HG03521 (cell line): ENCODE measurements at regions not wholly inside any gene's neighbourhood (a gene's known extent, or its start where the extent isn't known, plus 50 kb on each side); places are given as distances from the start of the nearest gene placed in this dataset.

Experiments
- ATAC-seq: cut with Tn5 transposase; IDR thresholded peaks from one replicate; pipeline ENCODE4 v1.9.1; 2021; ENCODE audit warnings: mild to moderate bottlenecking, moderate library complexity; ENCODE audit not compliant: unreplicated experiment

- no peak for ATAC-seq
These were observed 1603.0 kb upstream of the TENM3 start for GRCh38 chr4:180640193-180640592.

DNA sequence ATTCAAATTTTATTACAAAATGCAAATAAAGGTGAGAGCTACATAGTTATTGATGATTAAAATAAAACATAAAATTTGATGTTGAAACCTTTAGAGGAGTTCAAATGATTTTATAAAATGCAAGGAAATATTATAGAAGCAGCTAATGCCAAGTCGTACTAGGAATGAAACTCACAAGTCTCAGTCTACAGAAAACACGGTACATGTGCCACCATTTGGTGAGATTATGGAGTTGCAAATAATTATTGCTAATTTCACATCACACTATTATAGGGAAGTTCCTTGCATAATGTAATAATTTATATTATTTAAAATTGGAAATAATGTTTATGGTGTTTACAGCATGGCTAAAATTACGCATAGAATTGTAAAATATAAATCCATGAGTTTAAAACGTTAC is 1601.7 kb upstream of the TENM3 start:
- no peak for ATAC-seq

DNA sequence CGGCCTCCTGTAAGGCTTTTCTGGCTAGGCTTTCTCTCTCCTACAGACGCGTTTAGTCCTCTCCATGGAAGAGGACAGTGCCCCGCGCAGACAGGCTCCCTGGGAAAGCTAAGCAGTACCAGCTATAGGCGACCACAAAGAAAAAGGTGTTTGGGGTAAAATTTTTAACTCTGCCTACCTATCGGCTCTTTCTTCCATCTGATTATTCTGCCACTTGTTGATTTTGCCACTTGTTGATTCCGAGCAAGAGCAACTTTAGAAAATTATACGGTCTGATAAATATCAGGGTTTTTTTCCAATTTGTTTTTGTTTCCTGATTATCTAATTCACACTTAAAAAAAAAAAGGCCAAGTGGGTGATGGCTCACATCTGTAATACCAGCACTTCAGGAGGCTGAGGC is 1600.5 kb upstream of the TENM3 start:
- no peak for ATAC-seq

DNA sequence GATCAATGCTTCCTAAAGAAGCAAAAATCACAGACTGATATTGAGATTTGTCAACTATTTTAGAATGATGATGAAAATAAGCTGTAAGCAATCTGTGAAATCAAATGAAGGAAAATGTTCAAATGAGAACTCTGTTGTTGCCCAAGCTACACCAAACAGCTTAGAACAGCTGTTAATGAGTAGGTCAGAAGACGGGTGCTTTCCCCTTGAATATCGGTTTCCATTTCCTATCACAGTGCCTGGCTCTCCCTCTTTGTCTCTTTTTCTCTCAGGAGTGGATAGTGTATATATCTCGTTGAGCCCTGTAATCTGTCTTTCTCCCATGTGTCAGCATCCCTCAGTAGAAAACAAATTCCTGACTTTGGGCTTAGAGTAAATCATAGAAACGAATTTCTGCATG is 1592.9 kb upstream of the TENM3 start:
- peak; percentile 87 for ATAC-seq

GRCh38 chr4:180652533-180652932 is 1590.7 kb upstream of the TENM3 start:
- no peak for ATAC-seq

- no peak for ATAC-seq
These were observed 1587.3 kb upstream of the TENM3 start for GRCh38 chr4:180655886-180656285.

- ATAC-seq, result no peak
These were observed 1585.3 kb upstream of the TENM3 start for GRCh38 chr4:180657881-180658280.

GRCh38 chr4:180664766-180665368 is 1578.3 kb upstream of the TENM3 start:
- ATAC-seq, result peak; percentile 68

DNA sequence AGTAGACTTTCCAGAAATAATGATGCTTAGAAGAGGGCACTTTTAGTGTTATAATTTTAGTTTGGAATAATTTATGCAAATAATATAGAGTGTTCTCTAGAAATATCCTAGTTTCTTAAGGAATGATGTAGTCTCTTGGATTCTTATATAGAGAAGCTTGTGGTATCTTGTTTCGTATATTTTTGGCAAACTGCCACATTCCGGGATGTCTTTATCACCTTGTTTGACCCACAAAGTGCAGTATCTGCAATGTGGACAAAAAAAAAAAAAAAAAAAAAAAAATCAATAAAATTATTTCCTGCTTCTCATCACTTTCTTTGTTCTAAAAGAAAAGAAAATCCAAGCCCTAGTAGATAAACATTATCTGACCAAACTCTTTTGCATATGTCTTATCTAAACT is 1577.7 kb upstream of the TENM3 start:
- ATAC-seq, result no peak

- peak; percentile 82 for ATAC-seq
These were observed 1577.0 kb upstream of the TENM3 start for GRCh38 chr4:180665994-180666824.

GRCh38 chr4:180668732-180669131 is 1574.5 kb upstream of the TENM3 start:
- no peak for ATAC-seq

DNA sequence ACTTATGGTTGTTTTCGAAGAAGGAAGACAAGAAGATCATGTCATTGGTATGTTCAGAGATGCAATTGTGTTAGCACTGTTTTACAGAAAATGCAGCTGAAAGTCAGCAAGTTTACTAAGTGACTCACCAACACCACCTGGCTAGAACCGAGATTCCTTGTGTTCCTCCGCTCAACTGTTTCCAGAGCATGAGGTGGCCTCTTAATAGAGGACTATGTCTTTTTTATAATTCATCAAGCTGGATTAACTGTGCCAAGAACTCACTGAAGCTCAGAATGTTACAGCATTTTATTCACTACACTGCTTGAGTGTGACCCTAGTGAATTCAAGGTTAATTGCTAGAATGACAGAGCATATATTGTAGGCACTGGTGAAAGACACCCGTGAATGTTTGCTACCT is 1573.5 kb upstream of the TENM3 start:
- ATAC-seq, result no peak

DNA sequence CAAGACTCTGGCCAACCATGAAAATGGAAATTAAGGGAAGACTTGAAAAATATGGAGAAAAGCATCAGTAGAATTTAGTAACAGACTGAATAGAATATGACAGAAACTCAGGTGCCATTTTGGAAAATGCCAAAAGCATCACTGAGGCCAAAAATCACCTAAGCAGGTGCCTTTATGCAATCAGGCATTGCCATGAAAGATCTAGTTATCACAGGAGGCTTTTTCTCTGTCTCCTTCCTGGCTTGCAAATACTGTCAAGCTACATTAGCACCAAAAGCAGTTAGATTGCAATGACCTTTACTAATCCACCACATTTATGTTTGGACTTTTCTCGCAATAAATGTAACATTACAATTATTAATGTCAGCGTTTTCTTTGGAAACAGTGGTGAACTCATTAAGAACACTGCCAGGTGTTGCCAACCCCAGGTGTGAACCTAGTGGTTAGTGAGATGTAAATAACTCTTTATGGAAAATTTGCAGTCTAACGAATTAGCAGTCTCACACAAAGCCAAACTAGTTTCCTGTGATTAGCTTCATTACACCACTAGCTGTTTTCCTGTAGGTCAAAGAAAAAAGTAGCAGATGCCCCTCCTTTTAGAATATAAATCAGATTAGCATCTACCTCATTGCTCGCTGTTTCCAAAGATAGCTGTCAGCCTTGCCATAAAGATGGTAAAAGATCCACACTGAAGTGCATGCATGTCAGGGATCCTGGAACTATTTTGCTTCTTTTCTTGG is 1568.4 kb upstream of the TENM3 start:
- ATAC-seq, result no peak

DNA sequence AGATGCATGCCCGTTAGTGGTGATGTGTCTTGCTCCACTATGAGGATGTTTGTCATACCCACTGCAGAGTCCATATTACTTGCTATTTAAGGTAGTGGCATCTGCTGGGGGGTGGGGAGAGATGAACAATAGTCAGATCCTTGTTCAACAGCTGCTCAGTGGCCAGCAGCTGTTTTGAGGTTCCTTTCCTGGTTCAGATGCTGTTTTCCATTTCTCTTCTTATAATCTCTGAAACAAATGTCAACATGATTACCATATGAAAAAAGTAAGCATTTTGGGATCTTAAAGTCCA is 1567.9 kb upstream of the TENM3 start:
- no peak for ATAC-seq

DNA sequence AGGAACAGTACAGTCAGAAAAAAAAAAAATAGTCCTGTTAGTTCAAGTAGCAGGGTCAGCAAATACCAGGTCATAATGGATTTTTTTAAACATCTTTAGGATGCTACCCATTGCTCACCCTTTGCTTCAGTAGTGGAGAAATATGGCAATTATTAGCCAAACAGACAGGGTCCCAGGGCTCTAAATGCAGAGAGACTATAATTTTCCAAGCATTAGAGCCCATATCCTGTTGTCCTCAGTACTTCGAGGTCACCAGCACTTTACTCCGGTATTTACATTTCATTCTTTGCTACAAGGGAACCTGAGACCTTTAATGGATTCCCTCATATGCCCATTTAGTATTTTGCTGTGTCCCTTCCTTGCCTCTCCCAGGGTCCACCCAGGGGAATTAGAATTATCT is 1562.9 kb upstream of the TENM3 start:
- ATAC-seq, result no peak

- no peak for ATAC-seq
These were observed 1560.4 kb upstream of the TENM3 start for GRCh38 chr4:180682776-180683175.

DNA sequence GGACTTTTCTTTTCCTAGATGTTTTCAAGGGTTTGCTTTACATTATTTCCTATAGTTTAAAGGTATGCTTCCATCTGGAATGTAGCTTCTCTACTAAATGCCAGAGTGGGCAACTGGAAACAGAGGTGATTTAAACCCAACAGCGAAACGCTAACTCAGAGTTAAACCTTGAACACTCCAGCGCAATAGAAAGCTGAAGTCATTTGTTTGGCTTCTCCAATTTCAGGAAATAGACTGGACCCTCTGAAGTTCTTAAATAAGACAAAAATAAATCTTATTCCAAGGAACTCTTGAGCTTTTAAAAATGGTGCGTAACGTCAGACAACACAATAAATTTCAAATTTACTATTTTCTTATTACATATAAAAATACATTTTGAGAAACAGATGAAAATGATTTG is 1560.0 kb upstream of the TENM3 start:
- ATAC-seq, result no peak

DNA sequence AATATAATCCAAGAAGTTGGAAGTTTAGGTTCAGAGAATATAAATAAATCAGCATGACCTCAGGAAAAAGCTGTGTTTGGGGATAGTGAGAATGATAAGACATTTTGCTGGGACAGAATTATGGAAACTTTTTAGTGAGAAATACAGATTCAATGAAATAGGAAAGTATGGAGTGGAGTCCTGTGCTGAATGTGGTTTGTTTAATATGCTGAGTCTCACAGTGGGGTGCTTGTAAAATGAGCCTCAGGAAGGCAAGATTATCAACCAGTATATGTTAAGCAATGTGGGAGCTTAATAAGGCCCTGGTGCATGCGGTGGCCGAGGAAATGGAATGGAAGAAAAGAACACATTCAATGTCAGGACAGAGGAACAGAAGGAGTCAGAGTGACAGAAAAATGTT is 1554.7 kb upstream of the TENM3 start:
- no peak for ATAC-seq

DNA sequence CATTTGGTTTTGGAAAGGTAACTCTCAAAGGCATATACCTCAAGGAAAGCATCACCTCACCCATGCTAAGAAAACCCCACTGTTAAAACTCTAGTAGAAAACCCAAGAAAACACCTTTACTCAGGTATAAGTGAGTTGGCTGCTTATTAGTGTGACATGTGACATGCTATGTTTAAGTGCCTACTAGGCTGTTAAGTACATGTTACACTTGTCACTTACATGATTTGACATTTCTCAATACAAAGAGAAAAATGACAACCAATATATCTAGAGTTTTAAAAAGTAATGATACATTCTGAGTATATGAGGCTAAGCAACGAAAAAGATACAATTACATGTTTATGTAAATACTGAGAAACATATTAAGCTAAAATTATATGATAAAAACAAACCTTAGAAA is 1548.3 kb upstream of the TENM3 start:
- no peak for ATAC-seq

- ATAC-seq, result no peak
These were observed 1547.4 kb upstream of the TENM3 start for GRCh38 chr4:180695851-180696250.

GRCh38 chr4:180696460-180697092 is 1546.6 kb upstream of the TENM3 start:
- ATAC-seq, result no peak
